GM12878 (cell line): ENCODE measurements at regions not wholly inside any gene's neighbourhood (a gene's known extent, or its start where the extent isn't known, plus 50 kb on each side); places are given as distances from the start of the nearest gene placed in this dataset.

Experiments
- ATAC-seq: fragments of 200-7000 bp; cut with Tn5 transposase; 3 replicates; pipeline ENCODE4 v1.9.1; 2020; ENCODE audit warnings: mild to moderate bottlenecking, moderate library complexity
- BruUV-seq: library from RNA; stranded (reverse); fragments of 400-500 nt; replicated peaks from 2 replicates; lab custom pipeline; 2021; lab: Mats Ljungman, UMichigan
- CTCF ChIA-PET: fragments of 300-600 bp; sonication (Branson Sonifier 250); formaldehyde crosslinking; extraction: SDS; loops from one replicate; lab custom pipeline; 2021; ENCODE audit warnings: inconsistent platforms; lab: Yijun Ruan, JAX
- POLR2A ChIA-PET: fragments of 350-600 bp; formaldehyde crosslinking; extraction: SDS; loops from one replicate; lab custom pipeline; 2021; ENCODE audit warnings: inconsistent platforms; lab: Charles Lee
- RAD21 ChIA-PET: fragments of 300-600 bp; sonication (Branson Sonifier 250); formaldehyde crosslinking; loops from one replicate; lab custom pipeline; 2023; ENCODE audit warnings: antibody characterized with exemption; ENCODE audit not compliant: unreplicated experiment; lab: Charles Lee
- SMC1A ChIA-PET: fragments of 300-600 bp; sonication (Branson Sonifier 250); formaldehyde crosslinking; loops from one replicate; lab custom pipeline; 2023; ENCODE audit not compliant: unreplicated experiment, uncharacterized antibody; lab: Charles Lee
- DNase-seq: peaks from one replicate; pipeline ENCODE4 v3.0.0-alpha.2; 2011; ENCODE audit warnings: low read depth, low spot score
- FAIRE-seq: peaks from 3 replicates; lab custom pipeline; 2011; peaks lifted over from hg19 to GRCh38; lab: Jason Lieb, UNC
- H2AFZ ChIP-seq: 2 replicates; pipeline ENCODE4 v1.6.0; 2011; ENCODE audit warnings: low read depth, low read length, control low read depth; ENCODE audit not compliant: control insufficient read depth
- H3K27ac ChIP-seq: 2 replicates; pipeline ENCODE4 v1.5.1; 2011; ENCODE audit warnings: control low read depth; ENCODE audit not compliant: control insufficient read depth, insufficient read depth
- H3K27me3 ChIP-seq, 2 experiments: replicated peaks in 1 of 2; 2 replicates each; pipeline versions ENCODE4 v1.6.0 to v1.6.1; 2011; ENCODE audit warnings: low read length in 1 of 2; ENCODE audit not compliant: control insufficient read depth in 2 of 2, insufficient read depth in 2 of 2
- H3K36me3 ChIP-seq, 2 experiments: 2 replicates each; pipeline ENCODE4 v1.5.1; 2011; ENCODE audit warnings: low read length in 1 of 2; ENCODE audit not compliant: control insufficient read depth in 2 of 2, insufficient read depth in 2 of 2
- H3K4me1 ChIP-seq: 2 replicates; pipeline ENCODE4 v1.6.1; 2011; ENCODE audit warnings: mild to moderate bottlenecking, low read length, moderate library complexity, mixed read lengths; ENCODE audit not compliant: control insufficient read depth, insufficient read depth
- H3K4me2 ChIP-seq: 2 replicates; pipeline ENCODE4 v1.6.0; 2011; ENCODE audit warnings: control low read depth; ENCODE audit not compliant: control insufficient read depth, insufficient read depth
- H3K4me3 ChIP-seq: fragments of 200-600 bp; sonication (generic); 2 replicates; pipeline ENCODE4 v1.5.1; 2016
- H3K79me2 ChIP-seq: 2 replicates; pipeline ENCODE4 v1.6.0; 2011; ENCODE audit warnings: low read length; ENCODE audit not compliant: control insufficient read depth, insufficient read depth
- H3K9ac ChIP-seq: 2 replicates; pipeline ENCODE4 v1.8.0; 2011; ENCODE audit warnings: low read length, control low read depth, mixed read lengths; ENCODE audit not compliant: control insufficient read depth, insufficient read depth
- H3K9me3 ChIP-seq: replicated peaks from 3 replicates; pipeline ENCODE4 v1.5.1; 2011; ENCODE audit warnings: mild to moderate bottlenecking, low read length; ENCODE audit not compliant: control insufficient read depth, insufficient read depth
- H4K20me1 ChIP-seq: 2 replicates; pipeline ENCODE4 v1.6.0; 2011; ENCODE audit not compliant: control insufficient read depth, insufficient read depth
- CEBPZ ChIP-seq: fragments of 150-350 bp; IDR thresholded peaks from 2 replicates; pipeline ENCODE4 v1.6.1; 2016; ENCODE audit warnings: low read depth, low read length
- CHD4 ChIP-seq: fragments of 200-600 bp; sonication (generic); IDR thresholded peaks from 2 replicates; pipeline ENCODE4 v1.6.1; 2016; ENCODE audit warnings: mild to moderate bottlenecking
- E2F4 ChIP-seq: IDR thresholded peaks from 2 replicates; pipeline ENCODE4 v1.6.1; 2012; ENCODE audit warnings: low read depth, low read length, improper control_type of control experiment
- EP300 ChIP-seq, 2 experiments: fragments of 150-350 bp in 1 of 2; IDR thresholded peaks; 2 replicates each; pipeline ENCODE4 v1.6.1; 2011 to 2012; ENCODE audit warnings: low read depth in 2 of 2, low read length in 2 of 2, borderline replicate concordance in 1 of 2, improper control_type of control experiment in 1 of 2, inconsistent platforms in 1 of 2; ENCODE audit not compliant: control insufficient read depth in 1 of 2
- MAX ChIP-seq: IDR thresholded peaks from 2 replicates; pipeline ENCODE4 v1.6.1; 2012; ENCODE audit warnings: low read depth, low read length, improper control_type of control experiment
- MYB ChIP-seq: fragments of 150-350 bp; IDR thresholded peaks from 2 replicates; pipeline ENCODE4 v1.6.1; 2014; ENCODE audit warnings: mild to moderate bottlenecking, low read depth, low read length, borderline replicate concordance
- MYC ChIP-seq: IDR thresholded peaks from 2 replicates; pipeline ENCODE4 v1.6.1; 2011; ENCODE audit warnings: mild to moderate bottlenecking, low read length, moderate library complexity, inconsistent platforms; ENCODE audit not compliant: insufficient read depth, insufficient replicate concordance, insufficient read length, severe bottlenecking
- NR2F1 ChIP-seq: fragments of 450-650 bp; conservative IDR thresholded peaks from 2 replicates; pipeline ENCODE4 v1.6.1; 2017; ENCODE audit warnings: mild to moderate bottlenecking
- PAX5 ChIP-seq: IDR thresholded peaks from 2 replicates; pipeline ENCODE4 v1.6.1; 2011; ENCODE audit warnings: low read depth, low read length, borderline replicate concordance
- POLR2AphosphoS5 ChIP-seq: IDR thresholded peaks from 2 replicates; pipeline ENCODE4 v1.6.1; 2011; ENCODE audit warnings: mild to moderate bottlenecking, low read length, inconsistent platforms
- RAD51 ChIP-seq: fragments of 450-650 bp; IDR thresholded peaks from 2 replicates; pipeline ENCODE4 v1.6.1; 2016; ENCODE audit warnings: moderate library complexity, mild to moderate bottlenecking, inconsistent platforms
- SIX5 ChIP-seq: IDR thresholded peaks from 2 replicates; pipeline ENCODE4 v1.6.1; 2011; ENCODE audit warnings: mild to moderate bottlenecking, low read depth, low read length, moderate library complexity; ENCODE audit not compliant: severe bottlenecking
- TARDBP ChIP-seq: IDR thresholded peaks from 2 replicates; pipeline ENCODE4 v1.6.1; 2016; ENCODE audit warnings: borderline replicate concordance
- ZNF687 ChIP-seq: fragments of 450-650 bp; IDR thresholded peaks from 2 replicates; pipeline ENCODE4 v1.6.1; 2017; ENCODE audit warnings: mild to moderate bottlenecking, moderate library complexity
- in situ Hi-C: fragments of 300-500 bp; cut with MboI; formaldehyde crosslinking; loops from 9 replicates; pipeline ENCODE4 v1.14.3; 2018; ENCODE audit warnings: mixed read lengths
- intact Hi-C: fragments of 100-400 bp; cut with micrococcal nuclease; formaldehyde crosslinking; loops from one replicate; pipeline ENCODE4 v1.14.2; 2022; ENCODE audit not compliant: unreplicated experiment

- TF ChIP-seq ZNF687 (no peak), RAD51 (no peak), MYB (no peak), MAX (no peak), MYC (no peak), CHD4 (no peak), E2F4 (no peak)
Measured at GRCh38 chr2:57448816-57449215, 597.8 kb upstream of the VRK2 start (continued).

- Histone ChIP-seq H3K79me2 (no peaks in the 10 kb centered on the region), H4K20me1 (no peaks in the 10 kb centered on the region), H3K4me3 (no peak overlapping the region), H3K27ac (no peak overlapping the region), H3K4me1 (no peaks in the 10 kb centered on the region), H3K27me3 (no peaks in the 10 kb centered on the region), H3K4me2 (no peak overlapping the region), H2AFZ (no peak overlapping the region), H3K9me3 (no peaks in the 10 kb centered on the region), H3K9ac (no peak overlapping the region), H3K36me3 (no peaks in the 10 kb centered on the region)
- intact Hi-C loops (no loop called here), in situ Hi-C loops (no loop called here)
- ATAC-seq, result peak; percentile 88
- CTCF ChIA-PET, result interaction anchor here (0.8 kb wide), 1 partner anchor 20 kb away, joined by 4 read pairs; no protein-coding TSS in a partner anchor
- RAD21 ChIA-PET, result interaction anchor here (1.2 kb wide), 1 partner anchor 49 kb away, joined by 4 read pairs; no protein-coding TSS in a partner anchor
- POLR2A ChIA-PET, result no interaction called here
- SMC1A ChIA-PET, result interaction anchor here (1.8 kb wide), 1 partner anchor 27 kb away, joined by 5 read pairs; no protein-coding TSS in a partner anchor
- DNase-seq, result no peak
- no peak for FAIRE-seq
- no TSS peak for BruUV-seq
- no peak for TF ChIP-seq SIX5
- no peak for TF ChIP-seq PAX5
- no peak for TF ChIP-seq TARDBP
- TF ChIP-seq EP300 (IDR thresholded peaks at IDR 0.05; ENCODE audit: borderline replicate concordance in 1 of 2, control insufficient read depth in 1 of 2, low read depth in 2 of 2, low read length in 2 of 2), result peak; percentile 9 to 67; a peak in 1 of 4 replicates
- TF ChIP-seq CEBPZ, result no peak
- TF ChIP-seq NR2F1, result no peak
- TF ChIP-seq POLR2AphosphoS5, result no peak
Measured at GRCh38 chr2:57450170-57450569, 596.4 kb upstream of the VRK2 start.
